GM12872 (cell line): ENCODE measurements at regions not wholly inside any gene's neighbourhood (a gene's known extent, or its start where the extent isn't known, plus 50 kb on each side); places are given as distances from the start of the nearest gene placed in this dataset.

Experiments used
- TF ChIP-seq, protein P1 (sequence below): IDR thresholded peaks from 3 replicates; pipeline ENCODE4 v1.5.1; 2011; ENCODE audit warnings: low read depth, mild to moderate bottlenecking, low read length, moderate library complexity; ENCODE audit not compliant: insufficient read depth

DNA sequence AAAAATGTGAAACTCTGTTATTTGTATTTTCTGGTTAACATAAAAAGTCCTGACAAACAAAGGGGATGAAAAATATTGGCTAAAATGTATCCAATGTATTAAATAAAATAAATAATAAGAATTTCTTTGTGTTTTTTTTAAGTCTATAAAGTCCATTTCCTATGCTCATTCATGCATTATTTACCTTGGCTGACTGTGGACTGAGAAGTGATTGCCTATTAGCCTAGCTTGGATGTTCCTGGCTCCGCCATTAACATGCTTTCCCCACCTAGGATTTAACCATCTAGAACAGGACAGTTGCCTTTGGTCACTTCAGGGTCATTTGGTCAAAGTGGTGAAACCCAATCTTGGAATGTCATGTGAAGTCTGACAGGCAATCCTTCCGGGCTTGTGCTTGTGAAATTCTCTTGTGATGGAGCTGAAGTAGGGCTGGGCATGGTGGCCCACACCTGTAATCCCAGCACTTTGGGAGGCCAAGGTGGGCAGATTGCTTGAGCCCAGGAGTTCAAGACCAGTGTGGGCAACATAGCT is 60.4 kb upstream of the TANC1 start:
- TF ChIP-seq, protein P1, sequence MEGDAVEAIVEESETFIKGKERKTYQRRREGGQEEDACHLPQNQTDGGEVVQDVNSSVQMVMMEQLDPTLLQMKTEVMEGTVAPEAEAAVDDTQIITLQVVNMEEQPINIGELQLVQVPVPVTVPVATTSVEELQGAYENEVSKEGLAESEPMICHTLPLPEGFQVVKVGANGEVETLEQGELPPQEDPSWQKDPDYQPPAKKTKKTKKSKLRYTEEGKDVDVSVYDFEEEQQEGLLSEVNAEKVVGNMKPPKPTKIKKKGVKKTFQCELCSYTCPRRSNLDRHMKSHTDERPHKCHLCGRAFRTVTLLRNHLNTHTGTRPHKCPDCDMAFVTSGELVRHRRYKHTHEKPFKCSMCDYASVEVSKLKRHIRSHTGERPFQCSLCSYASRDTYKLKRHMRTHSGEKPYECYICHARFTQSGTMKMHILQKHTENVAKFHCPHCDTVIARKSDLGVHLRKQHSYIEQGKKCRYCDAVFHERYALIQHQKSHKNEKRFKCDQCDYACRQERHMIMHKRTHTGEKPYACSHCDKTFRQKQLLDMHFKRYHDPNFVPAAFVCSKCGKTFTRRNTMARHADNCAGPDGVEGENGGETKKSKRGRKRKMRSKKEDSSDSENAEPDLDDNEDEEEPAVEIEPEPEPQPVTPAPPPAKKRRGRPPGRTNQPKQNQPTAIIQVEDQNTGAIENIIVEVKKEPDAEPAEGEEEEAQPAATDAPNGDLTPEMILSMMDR, result no peak

DNA sequence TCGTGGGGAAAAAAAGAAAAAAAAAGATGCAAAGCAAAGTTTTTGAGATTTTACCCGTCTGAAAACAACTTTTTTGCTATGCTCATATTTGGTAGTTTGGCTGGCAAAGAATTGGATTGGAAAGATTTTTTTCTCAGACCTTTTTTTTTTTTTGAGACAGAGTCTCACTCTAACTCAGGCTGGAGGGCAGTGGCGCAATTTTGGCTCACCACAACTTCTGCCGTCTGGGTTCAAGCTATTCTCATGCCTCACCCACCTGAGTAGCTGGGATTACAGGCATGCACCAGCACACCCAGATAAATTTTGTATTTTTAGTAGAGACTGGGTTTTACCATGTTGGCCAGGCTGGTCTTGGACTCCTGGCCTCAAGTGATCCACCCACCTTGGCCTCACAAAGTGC is 56.3 kb upstream of the TANC1 start:
- TF ChIP-seq, protein P1, result no peak

DNA sequence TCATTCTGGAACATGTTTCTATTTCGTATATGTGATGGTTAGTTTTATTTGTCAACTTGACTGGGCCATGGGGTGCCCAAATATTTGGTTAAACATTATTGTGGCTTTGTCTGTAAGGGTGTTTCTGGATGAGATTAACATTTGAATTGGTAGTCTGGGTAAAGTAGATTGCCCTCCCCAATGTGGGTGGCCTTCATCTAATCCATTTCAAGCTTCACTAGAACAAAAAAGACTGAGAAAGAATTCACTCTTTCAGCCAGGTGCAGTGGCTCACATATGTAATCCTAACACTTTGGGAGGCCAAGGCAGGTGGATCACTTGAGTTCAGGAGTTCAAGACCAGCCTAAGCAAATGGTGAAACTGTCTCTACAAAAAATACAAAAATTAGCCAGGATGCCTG is 55.7 kb upstream of the TANC1 start:
- TF ChIP-seq, protein P1, result no peak

DNA sequence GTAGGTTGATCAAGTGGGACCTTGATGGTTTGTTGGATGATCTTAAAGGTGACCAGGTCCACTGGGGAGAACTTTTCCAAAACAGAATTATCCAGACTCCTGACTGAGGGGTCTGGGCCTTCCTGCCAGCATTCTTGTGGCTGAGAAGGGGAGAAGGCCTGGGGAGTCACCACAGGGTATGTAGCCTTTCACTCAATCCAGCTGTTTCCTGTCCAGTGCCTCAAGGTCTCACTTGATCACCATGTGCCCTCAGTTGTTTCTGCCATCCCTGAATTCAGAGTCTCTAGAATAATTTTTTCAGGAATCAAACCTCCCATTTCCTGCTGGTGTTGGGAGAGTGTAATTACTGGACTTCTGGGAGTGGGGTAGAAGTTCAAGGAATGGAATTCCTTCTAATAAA is 54.4 kb upstream of the TANC1 start:
- TF ChIP-seq, protein P1, result no peak

DNA sequence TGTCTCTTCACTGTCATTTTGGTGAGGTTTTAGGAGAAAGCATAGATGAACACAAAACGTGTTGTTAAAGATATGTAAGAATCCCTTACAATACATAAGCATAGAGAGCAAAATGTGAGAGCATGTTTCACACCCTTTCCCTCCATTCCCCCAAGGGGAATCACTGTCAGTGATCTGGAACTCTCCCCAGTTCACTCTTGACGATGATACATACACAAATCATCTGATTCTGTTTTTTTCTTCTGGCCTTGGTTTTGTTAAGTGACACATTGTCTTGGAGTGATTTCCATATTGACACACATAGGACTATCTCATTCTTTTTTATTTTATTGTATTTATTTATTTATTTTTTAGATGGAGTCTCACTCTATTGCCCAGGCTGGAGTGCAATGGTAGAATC is 53.7 kb upstream of the TANC1 start:
- TF ChIP-seq, protein P1, result no peak

DNA sequence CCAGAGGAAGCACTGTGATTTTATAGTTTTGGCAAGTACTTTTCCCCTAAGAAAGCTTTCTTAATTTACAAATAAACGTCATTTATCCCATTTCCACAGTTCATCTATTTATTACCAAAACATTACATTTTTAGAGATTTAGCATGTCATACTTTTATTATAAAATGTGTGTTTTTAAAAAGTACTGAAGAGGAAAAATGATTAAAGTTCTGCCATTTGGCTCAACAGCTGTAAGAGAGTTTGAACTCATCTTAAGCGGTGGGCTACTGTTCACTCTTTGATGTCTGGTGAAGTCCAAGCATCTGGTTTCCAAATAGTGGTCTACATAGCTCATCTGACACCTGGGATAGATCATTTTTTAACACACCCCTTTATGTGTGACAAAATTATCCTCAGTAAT is 51.3 kb upstream of the TANC1 start:
- TF ChIP-seq, protein P1, result no peak

DNA sequence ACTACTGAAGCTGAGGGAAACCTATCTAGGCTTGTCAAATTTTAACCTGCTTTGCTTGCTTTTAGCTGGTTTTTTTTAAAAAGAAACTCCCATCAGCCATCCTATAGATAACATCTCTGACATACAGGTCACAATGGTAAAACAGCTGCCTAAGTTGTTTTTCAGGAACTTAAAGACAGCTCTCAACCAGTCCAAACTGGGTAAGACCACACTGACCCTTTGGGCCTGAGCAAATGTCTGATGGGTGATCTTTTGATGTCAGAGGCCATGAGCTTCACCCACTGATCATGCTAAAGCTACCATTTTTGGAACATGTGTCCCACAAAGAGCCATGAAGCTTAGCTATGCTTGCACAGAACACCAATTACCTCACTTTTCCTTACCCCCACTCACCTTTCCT is 50.0 kb upstream of the TANC1 start:
- TF ChIP-seq, protein P1, result no peak
